ENCODE measurements at regions not wholly inside any gene's neighbourhood (a gene's known extent, or its start where the extent isn't known, plus 50 kb on each side); places are given as distances from the start of the nearest gene placed in this dataset.

DNA sequence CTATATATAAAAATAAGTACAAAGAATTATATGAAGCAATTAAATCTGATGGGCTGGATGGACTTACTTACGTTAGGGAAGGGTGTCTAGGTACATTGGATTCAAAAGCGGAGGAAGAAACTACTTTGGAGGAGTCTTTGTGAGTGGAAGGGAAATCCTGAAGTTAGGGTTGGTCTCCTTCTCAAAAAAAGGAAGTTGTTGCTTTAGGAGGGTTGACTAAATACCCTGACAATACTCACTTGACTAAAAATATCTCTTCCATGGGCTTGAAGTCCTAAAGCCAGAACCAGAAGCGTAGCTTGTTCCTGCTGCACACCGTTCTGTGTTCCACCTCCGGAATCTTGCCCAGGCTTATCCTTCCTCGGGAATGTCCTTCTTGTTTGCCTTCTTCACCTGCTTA lies 143.3 kb upstream of the ZEB2 start:
- Mint-ChIP-seq H3K36me3 (no peaks in the 10 kb centered on the region), H3K4me1 (peaks cover 38% of the 10 kb centered on the region), H3K4me3 (no peak overlapping the region), H3K9me3 (no peaks in the 10 kb centered on the region), H3K27ac (no peak overlapping the region), H3K27me3 (ENCODE audit: low read depth) (no peaks in the 10 kb centered on the region)
- no peak for DNase-seq (ENCODE audit: low spot score in 2 of 2, unreplicated experiment in 2 of 2)
- TF ChIP-seq, protein P1, sequence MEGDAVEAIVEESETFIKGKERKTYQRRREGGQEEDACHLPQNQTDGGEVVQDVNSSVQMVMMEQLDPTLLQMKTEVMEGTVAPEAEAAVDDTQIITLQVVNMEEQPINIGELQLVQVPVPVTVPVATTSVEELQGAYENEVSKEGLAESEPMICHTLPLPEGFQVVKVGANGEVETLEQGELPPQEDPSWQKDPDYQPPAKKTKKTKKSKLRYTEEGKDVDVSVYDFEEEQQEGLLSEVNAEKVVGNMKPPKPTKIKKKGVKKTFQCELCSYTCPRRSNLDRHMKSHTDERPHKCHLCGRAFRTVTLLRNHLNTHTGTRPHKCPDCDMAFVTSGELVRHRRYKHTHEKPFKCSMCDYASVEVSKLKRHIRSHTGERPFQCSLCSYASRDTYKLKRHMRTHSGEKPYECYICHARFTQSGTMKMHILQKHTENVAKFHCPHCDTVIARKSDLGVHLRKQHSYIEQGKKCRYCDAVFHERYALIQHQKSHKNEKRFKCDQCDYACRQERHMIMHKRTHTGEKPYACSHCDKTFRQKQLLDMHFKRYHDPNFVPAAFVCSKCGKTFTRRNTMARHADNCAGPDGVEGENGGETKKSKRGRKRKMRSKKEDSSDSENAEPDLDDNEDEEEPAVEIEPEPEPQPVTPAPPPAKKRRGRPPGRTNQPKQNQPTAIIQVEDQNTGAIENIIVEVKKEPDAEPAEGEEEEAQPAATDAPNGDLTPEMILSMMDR (IDR thresholded peaks at IDR 0.05; ENCODE audit: unreplicated experiment): no peak

DNA sequence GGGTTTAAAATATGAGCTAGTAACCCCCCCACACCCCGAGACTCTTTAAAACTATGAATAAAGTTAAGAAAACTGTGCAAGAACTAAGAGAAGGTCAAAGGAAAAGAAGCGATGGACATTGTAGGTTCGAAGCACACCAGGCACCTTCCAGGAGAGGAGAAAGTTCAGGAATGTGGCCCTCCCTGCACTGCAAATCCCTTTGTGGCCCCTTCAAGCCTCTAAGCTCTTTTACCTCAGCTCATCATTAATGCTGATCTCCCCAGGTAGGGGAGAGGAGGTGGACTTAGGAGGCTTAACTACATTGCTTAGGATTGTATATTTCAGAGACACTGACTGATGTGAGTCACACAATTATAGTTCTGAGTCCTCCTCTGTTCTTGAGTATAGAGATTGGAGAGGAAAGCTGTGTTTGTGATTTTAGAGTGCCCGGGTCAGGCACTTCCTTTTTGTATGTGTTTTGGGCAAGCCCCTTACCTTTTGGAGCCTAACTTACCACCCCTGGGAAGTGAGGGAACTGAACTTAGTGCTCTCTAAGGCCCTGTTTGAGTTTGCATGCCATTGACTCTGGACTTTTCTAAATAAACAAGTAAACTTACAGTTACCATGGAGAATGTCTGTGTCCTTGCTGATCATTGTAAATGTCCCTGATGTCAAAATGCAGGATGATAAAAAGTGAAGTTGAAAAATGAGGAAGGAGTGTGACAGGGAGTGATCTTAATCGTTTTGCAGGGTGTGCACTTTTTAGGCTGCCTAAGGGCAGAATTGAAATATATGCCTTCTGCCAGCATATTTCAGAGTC lies 140.8 kb upstream of the ZEB2 start:
- Mint-ChIP-seq H3K27me3 (ENCODE audit: low read depth) (no peaks in the 10 kb centered on the region), H3K4me3 (no peak overlapping the region), H3K4me1 (peaks cover 27% of the 10 kb centered on the region), H3K36me3 (no peaks in the 10 kb centered on the region), H3K27ac (no peak overlapping the region), H3K9me3 (no peaks in the 10 kb centered on the region)
- no peak for DNase-seq (ENCODE audit: low spot score in 2 of 2, unreplicated experiment in 2 of 2)
- TF ChIP-seq, protein P1 (IDR thresholded peaks at IDR 0.05; ENCODE audit: unreplicated experiment): no peak

GRCh38 chr2:144659731-144660275 lies 139.9 kb upstream of the ZEB2 start:
- Mint-ChIP-seq H3K4me1 (peaks cover 23% of the 10 kb centered on the region), H3K4me3 (no peak overlapping the region), H3K27me3 (ENCODE audit: low read depth) (no peaks in the 10 kb centered on the region), H3K27ac (no peak overlapping the region), H3K9me3 (no peaks in the 10 kb centered on the region), H3K36me3 (no peaks in the 10 kb centered on the region)
- no peak for DNase-seq (ENCODE audit: low spot score in 2 of 2, unreplicated experiment in 2 of 2)
- TF ChIP-seq, protein P1 (IDR thresholded peaks at IDR 0.05; ENCODE audit: unreplicated experiment): no peak

- no peak for DNase-seq (ENCODE audit: low spot score in 2 of 2, unreplicated experiment in 2 of 2)
- Mint-ChIP-seq H3K27ac (no peak overlapping the region), H3K4me1 (peaks cover 36% of the 10 kb centered on the region), H3K9me3 (no peaks in the 10 kb centered on the region), H3K4me3 (no peak overlapping the region), H3K27me3 (ENCODE audit: low read depth) (no peaks in the 10 kb centered on the region), H3K36me3 (no peaks in the 10 kb centered on the region)
- TF ChIP-seq, protein P1 (IDR thresholded peaks at IDR 0.05; ENCODE audit: unreplicated experiment): no peak
These were observed 134.6 kb upstream of the ZEB2 start for GRCh38 chr2:144654523-144654922.

DNA sequence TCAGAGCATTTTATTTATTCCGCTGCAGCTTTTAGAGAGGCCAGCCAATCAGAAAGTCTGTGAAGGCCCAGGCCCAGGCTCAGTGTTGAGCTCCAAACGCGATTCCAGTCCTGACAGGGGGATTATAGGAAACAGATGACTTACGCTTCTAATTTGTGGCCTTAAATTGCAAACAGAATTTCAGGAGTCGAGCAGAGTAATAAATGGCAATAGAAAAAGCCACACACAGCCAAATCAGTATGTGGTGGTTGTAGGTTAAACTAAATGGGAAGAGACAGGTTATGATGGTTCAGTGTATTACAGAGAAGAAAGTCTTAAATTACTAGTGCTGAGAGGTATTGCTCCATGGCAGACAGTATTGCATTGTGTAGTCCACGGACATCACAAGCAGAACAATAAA lies 131.0 kb upstream of the ZEB2 start:
- Mint-ChIP-seq H3K36me3 (no peaks in the 10 kb centered on the region), H3K27me3 (ENCODE audit: low read depth) (no peaks in the 10 kb centered on the region), H3K4me3 (no peak overlapping the region), H3K4me1 (peaks cover 37% of the 10 kb centered on the region), H3K9me3 (no peaks in the 10 kb centered on the region), H3K27ac (peak overlapping the region; percentile 51)
- no peak for DNase-seq (ENCODE audit: low spot score in 2 of 2, unreplicated experiment in 2 of 2)
- TF ChIP-seq, protein P1 (IDR thresholded peaks at IDR 0.05; ENCODE audit: unreplicated experiment): no peak

All from mesothelial cell of epicardium (in vitro differentiated cells).